ENCODE measurements at regions not wholly inside any gene's neighbourhood (a gene's known extent, or its start where the extent isn't known, plus 50 kb on each side); places are given as distances from the start of the nearest gene placed in this dataset.

- DNase-seq (ENCODE audit: low read depth, low spot score), result no peak
These were observed 80.6 kb upstream of the PLEKHA5 start for GRCh38 chr12:19048943-19049342.

GRCh38 chr12:19052689-19053088, 76.8 kb upstream of the PLEKHA5 start:
- DNase-seq (ENCODE audit: low read depth, low spot score), result no peak

- DNase-seq (ENCODE audit: low read depth, low spot score), result no peak
These were observed 76.3 kb upstream of the PLEKHA5 start for GRCh38 chr12:19053218-19053617.

GRCh38 chr12:19054035-19054434, 75.5 kb upstream of the PLEKHA5 start:
- no peak for DNase-seq (ENCODE audit: low read depth, low spot score)

- DNase-seq (ENCODE audit: low read depth, low spot score), result no peak
These were observed 73.9 kb upstream of the PLEKHA5 start for GRCh38 chr12:19055589-19055988.

- peak; percentile 5 for DNase-seq (ENCODE audit: low read depth, low spot score)
These were observed 71.1 kb upstream of the PLEKHA5 start for GRCh38 chr12:19058235-19059021.

GRCh38 chr12:19064713-19065112, 64.8 kb upstream of the PLEKHA5 start:
- no peak for DNase-seq (ENCODE audit: low read depth, low spot score)

GRCh38 chr12:19065223-19065622, 64.3 kb upstream of the PLEKHA5 start:
- DNase-seq (ENCODE audit: low read depth, low spot score), result no peak

- DNase-seq (ENCODE audit: low read depth, low spot score), result no peak
These were observed 63.7 kb upstream of the PLEKHA5 start for GRCh38 chr12:19065871-19066270.

- no peak for DNase-seq (ENCODE audit: low read depth, low spot score)
These were observed 63.0 kb upstream of the PLEKHA5 start for GRCh38 chr12:19066475-19067001.

- DNase-seq (ENCODE audit: low read depth, low spot score), result no peak
These were observed 61.4 kb upstream of the PLEKHA5 start for GRCh38 chr12:19068137-19068536.

- no peak for DNase-seq (ENCODE audit: low read depth, low spot score)
These were observed 59.2 kb upstream of the PLEKHA5 start for GRCh38 chr12:19070341-19070740.

GRCh38 chr12:19074700-19075099, 54.8 kb upstream of the PLEKHA5 start:
- DNase-seq (ENCODE audit: low read depth, low spot score), result no peak

GRCh38 chr12:19075711-19076340, 53.7 kb upstream of the PLEKHA5 start:
- DNase-seq (ENCODE audit: low read depth, low spot score), result no peak

All from ELF-1 (cell line).